Stomach (tissue), 4 donors: ENCODE measurements at regions not wholly inside any gene's neighbourhood (a gene's known extent, or its start where the extent isn't known, plus 50 kb on each side); places are given as distances from the start of the nearest gene placed in this dataset.

Source experiments
- CTCF ChIP-seq, 7 experiments: fragments of 450-650 bp in 4 of 7; fragments of 200-600 bp in 3 of 7; sonication (generic) in 3 of 7; IDR thresholded peaks; one replicate each; pipeline ENCODE4 v1.5.1; 2016 to 2019; ENCODE audit warnings: antibody characterized with exemption in 7 of 7, control low read depth in 2 of 7, mild to moderate bottlenecking in 1 of 7
- EP300 ChIP-seq: sonication (generic); formaldehyde crosslinking; IDR thresholded peaks from one replicate; pipeline ENCODE4 v1.6.1; 2017; ENCODE audit warnings: antibody characterized with exemption
- POLR2AphosphoS5 ChIP-seq, 3 donors: sonication (generic); formaldehyde crosslinking; IDR thresholded peaks; one replicate each; pipeline ENCODE4 v1.6.1; 2016; ENCODE audit warnings: antibody characterized with exemption in 3 of 3

- no peak for TF ChIP-seq EP300
- TF ChIP-seq POLR2AphosphoS5 (IDR thresholded peaks at IDR 0.05), result no peak
- no peak for TF ChIP-seq CTCF (IDR thresholded peaks at IDR 0.05)
Observed at GRCh38 chr14:66133666-66134065, 352.5 kb upstream of the CCDC196 start.
